HepG2 (cell line): ENCODE measurements at regions not wholly inside any gene's neighbourhood (a gene's known extent, or its start where the extent isn't known, plus 50 kb on each side); places are given as distances from the start of the nearest gene placed in this dataset.

Experiments
- DNMT3B ChIP-seq: conservative IDR thresholded peaks from 2 replicates; pipeline ENCODE4 v1.6.1; 2016; ENCODE audit warnings: missing biosample characterization, control low read depth
- HCFC1 ChIP-seq: fragments of 150-350 bp; IDR thresholded peaks from 2 replicates; pipeline ENCODE4 v1.6.1; 2014; ENCODE audit warnings: low read depth, low read length
- PHF8 ChIP-seq: sonication (generic); formaldehyde crosslinking; IDR thresholded peaks from 2 replicates; pipeline ENCODE4 v1.5.0; 2020; ENCODE audit warnings: missing genetic modification reagents
- POLR2A ChIP-seq, 2 experiments: IDR thresholded peaks; 2 replicates each; pipeline ENCODE4 v1.6.1; 2011; ENCODE audit warnings: low read depth in 2 of 2, low read length in 2 of 2, mild to moderate bottlenecking in 1 of 2, moderate library complexity in 1 of 2; ENCODE audit not compliant: insufficient read depth in 1 of 2
- TAF15 ChIP-seq: fragments of 200-400 bp; formaldehyde crosslinking; IDR thresholded peaks from one replicate; pipeline ENCODE4 v1.6.1; 2018; ENCODE audit warnings: mild to moderate bottlenecking, low read depth, low read length; ENCODE audit not compliant: poor library complexity, severe bottlenecking
- ZNF674 ChIP-seq: sonication (generic); formaldehyde crosslinking; IDR thresholded peaks from 2 replicates; pipeline ENCODE4 v1.5.0; 2020; ENCODE audit warnings: low read depth, mild to moderate bottlenecking, missing genetic modification reagents
- TF ChIP-seq, protein P1 (sequence below): IDR thresholded peaks from 2 replicates; pipeline ENCODE4 v1.6.1; 2012; ENCODE audit warnings: low read depth, low read length, improper control_type of control experiment
- TF ChIP-seq, protein P2 (sequence below): sonication (generic); formaldehyde crosslinking; IDR thresholded peaks from 2 replicates; pipeline ENCODE4 v1.5.0; 2020; ENCODE audit warnings: mild to moderate bottlenecking, missing genetic modification reagents, moderate library complexity

DNA sequence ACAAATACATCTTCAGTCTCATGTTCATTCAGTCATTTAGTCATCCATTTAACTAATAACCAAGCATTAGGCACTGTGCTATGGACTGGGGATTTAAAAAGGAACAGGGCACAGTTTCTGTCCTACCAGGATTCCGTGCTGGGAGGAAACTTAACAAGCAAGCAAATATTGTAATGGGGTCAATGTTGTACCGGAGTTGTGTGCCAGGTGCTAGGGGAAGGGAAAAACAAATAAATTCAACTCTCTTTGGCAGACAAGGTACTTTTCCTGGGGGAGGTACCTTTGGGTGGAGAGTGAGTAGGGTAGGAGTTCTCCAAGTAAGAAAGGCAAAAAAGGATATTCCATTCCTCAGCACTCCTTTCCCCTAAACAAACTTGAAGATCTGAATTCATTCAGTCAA lies 90.3 kb downstream of the OLIG3 start:
- TF ChIP-seq DNMT3B (CRISPR knock-in tag) = no peak
- no peak for TF ChIP-seq HCFC1
- no peak for TF ChIP-seq ZNF674 (CRISPR knock-in tag)
- TF ChIP-seq, protein P1, sequence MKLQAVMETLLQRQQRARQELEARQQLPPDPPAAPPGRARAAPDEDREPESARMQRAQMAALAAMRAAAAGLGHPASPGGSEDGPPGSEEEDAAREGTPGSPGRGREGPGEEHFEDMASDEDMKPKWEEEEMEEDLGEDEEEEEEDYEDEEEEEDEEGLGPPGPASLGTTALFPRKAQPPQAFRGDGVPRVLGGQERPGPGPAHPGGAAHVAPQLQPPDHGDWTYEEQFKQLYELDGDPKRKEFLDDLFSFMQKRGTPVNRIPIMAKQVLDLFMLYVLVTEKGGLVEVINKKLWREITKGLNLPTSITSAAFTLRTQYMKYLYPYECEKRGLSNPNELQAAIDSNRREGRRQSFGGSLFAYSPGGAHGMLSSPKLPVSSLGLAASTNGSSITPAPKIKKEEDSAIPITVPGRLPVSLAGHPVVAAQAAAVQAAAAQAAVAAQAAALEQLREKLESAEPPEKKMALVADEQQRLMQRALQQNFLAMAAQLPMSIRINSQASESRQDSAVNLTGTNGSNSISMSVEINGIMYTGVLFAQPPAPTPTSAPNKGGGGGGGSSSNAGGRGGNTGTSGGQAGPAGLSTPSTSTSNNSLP = no peak
- TF ChIP-seq TAF15 = no peak
- no peak for TF ChIP-seq POLR2A (IDR thresholded peaks at IDR 0.05; ENCODE audit: insufficient read depth in 1 of 2, low read depth in 2 of 2, low read length in 2 of 2)
- TF ChIP-seq PHF8 (CRISPR knock-in tag) = no peak
- TF ChIP-seq, protein P2, sequence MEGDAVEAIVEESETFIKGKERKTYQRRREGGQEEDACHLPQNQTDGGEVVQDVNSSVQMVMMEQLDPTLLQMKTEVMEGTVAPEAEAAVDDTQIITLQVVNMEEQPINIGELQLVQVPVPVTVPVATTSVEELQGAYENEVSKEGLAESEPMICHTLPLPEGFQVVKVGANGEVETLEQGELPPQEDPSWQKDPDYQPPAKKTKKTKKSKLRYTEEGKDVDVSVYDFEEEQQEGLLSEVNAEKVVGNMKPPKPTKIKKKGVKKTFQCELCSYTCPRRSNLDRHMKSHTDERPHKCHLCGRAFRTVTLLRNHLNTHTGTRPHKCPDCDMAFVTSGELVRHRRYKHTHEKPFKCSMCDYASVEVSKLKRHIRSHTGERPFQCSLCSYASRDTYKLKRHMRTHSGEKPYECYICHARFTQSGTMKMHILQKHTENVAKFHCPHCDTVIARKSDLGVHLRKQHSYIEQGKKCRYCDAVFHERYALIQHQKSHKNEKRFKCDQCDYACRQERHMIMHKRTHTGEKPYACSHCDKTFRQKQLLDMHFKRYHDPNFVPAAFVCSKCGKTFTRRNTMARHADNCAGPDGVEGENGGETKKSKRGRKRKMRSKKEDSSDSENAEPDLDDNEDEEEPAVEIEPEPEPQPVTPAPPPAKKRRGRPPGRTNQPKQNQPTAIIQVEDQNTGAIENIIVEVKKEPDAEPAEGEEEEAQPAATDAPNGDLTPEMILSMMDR = no peak
